HEK293T (cell line): ENCODE measurements at regions not wholly inside any gene's neighbourhood (a gene's known extent, or its start where the extent isn't known, plus 50 kb on each side); places are given as distances from the start of the nearest gene placed in this dataset.

Experiments
- BHLHE40 ChIP-seq: fragments of 450-650 bp; IDR thresholded peaks from 2 replicates; pipeline ENCODE4 v1.6.1; 2016; ENCODE audit warnings: mild to moderate bottlenecking, moderate library complexity, borderline replicate concordance
- CTBP1 ChIP-seq: fragments of 450-650 bp; IDR thresholded peaks from 2 replicates; pipeline ENCODE4 v1.6.1; 2016; ENCODE audit warnings: borderline replicate concordance
- ELF4 ChIP-seq: fragments of 450-650 bp; IDR thresholded peaks from 2 replicates; pipeline ENCODE4 v1.6.1; 2017; ENCODE audit warnings: antibody characterized with exemption
- FOXA1 ChIP-seq: fragments of 450-650 bp; IDR thresholded peaks from 2 replicates; pipeline ENCODE4 v1.6.1; 2016; ENCODE audit warnings: mild to moderate bottlenecking
- FOXK2 ChIP-seq: fragments of 450-650 bp; IDR thresholded peaks from 2 replicates; pipeline ENCODE4 v1.6.1; 2016; ENCODE audit warnings: mild to moderate bottlenecking
- FOXM1 ChIP-seq: fragments of 450-650 bp; IDR thresholded peaks from 2 replicates; pipeline ENCODE4 v1.6.1; 2017; ENCODE audit warnings: mild to moderate bottlenecking, borderline replicate concordance
- HDGF ChIP-seq: fragments of 450-650 bp; IDR thresholded peaks from 2 replicates; pipeline ENCODE4 v1.6.1; 2017; ENCODE audit warnings: antibody characterized with exemption, borderline replicate concordance
- LEF1 ChIP-seq: fragments of 450-650 bp; IDR thresholded peaks from 2 replicates; pipeline ENCODE4 v1.6.1; 2017; ENCODE audit warnings: mild to moderate bottlenecking, borderline replicate concordance
- SP1 ChIP-seq: fragments of 450-650 bp; IDR thresholded peaks from 2 replicates; pipeline ENCODE4 v1.6.1; 2017
- SUZ12 ChIP-seq: fragments of 450-650 bp; IDR thresholded peaks from 2 replicates; pipeline ENCODE4 v1.6.1; 2016; ENCODE audit warnings: mild to moderate bottlenecking
- TARDBP ChIP-seq: fragments of 450-650 bp; IDR thresholded peaks from 2 replicates; pipeline ENCODE4 v1.6.1; 2016
- ZNF384 ChIP-seq: fragments of 450-650 bp; IDR thresholded peaks from 2 replicates; pipeline ENCODE4 v1.6.1; 2016

DNA sequence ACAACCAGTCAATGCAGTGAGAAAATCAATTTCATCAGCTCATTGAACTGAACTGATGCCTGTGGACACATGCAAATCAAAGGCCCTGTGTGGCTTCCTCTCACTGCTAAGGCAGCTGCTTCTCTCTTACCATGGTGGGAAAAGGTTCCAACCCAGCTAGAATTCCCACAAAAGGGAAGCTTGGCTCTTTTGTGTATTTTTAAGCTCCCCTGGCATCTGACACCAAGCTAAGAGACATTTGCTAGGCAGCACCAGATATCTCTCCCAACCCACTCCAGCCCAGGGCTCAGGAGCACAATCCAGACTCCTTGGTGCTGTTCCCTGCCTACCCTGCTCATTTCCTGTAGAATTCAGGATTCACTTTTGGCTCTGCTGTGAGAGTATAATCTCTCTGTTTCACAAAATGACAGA is 129.6 kb downstream of the GXYLT1 start:
- TF ChIP-seq ELF4 (no peak), CTBP1 (no peak), FOXM1 (no peak), ZNF384 (no peak), FOXA1 (no peak), TARDBP (no peak), LEF1 (no peak), BHLHE40 (no peak), SP1 (no peak), SUZ12 (no peak), HDGF (no peak), FOXK2 (no peak)
